ENCODE measurements at regions not wholly inside any gene's neighbourhood (a gene's known extent, or its start where the extent isn't known, plus 50 kb on each side); places are given as distances from the start of the nearest gene placed in this dataset.

DNA sequence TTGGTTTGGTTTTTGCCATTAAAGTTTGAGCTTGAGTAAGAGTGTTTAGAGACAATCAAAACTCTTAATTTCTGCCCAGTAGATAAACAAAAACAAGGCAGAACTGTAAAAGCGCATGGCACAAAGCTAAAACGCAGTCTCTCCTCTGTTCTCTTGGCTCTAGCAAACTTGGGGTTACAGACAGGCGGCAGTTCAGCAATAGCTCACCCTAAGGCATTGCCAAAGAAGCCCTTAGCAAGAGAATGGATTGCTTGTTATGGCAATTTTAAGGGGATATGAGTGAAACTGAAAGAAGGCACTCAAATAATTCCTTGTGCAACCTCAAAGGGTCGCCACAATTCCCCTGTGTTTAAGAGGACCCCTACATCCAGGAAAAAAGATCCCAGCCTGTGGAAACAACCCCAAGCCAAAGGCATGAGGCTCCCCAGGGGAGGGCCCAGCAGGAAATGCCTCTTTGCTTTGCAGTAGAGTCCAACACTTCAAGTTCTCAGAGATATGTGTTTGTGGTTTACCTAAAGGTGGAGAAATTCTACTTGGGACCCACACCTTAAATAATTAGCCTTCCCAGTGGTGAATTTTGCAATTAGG, 317.0 kb upstream of the MPDZ start:
- no peaks in the 10 kb centered on the region for H3K4me1 ChIP-seq
- TF ChIP-seq EP300 (IDR thresholded peaks at IDR 0.05) = no peak
- no peak for TF ChIP-seq POLR2A (IDR thresholded peaks at IDR 0.05)
- TF ChIP-seq, protein P1, sequence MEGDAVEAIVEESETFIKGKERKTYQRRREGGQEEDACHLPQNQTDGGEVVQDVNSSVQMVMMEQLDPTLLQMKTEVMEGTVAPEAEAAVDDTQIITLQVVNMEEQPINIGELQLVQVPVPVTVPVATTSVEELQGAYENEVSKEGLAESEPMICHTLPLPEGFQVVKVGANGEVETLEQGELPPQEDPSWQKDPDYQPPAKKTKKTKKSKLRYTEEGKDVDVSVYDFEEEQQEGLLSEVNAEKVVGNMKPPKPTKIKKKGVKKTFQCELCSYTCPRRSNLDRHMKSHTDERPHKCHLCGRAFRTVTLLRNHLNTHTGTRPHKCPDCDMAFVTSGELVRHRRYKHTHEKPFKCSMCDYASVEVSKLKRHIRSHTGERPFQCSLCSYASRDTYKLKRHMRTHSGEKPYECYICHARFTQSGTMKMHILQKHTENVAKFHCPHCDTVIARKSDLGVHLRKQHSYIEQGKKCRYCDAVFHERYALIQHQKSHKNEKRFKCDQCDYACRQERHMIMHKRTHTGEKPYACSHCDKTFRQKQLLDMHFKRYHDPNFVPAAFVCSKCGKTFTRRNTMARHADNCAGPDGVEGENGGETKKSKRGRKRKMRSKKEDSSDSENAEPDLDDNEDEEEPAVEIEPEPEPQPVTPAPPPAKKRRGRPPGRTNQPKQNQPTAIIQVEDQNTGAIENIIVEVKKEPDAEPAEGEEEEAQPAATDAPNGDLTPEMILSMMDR (IDR thresholded peaks at IDR 0.05) = no peak
- TF ChIP-seq POLR2AphosphoS5 (IDR thresholded peaks at IDR 0.05) = no peak
- H3K36me3 ChIP-seq = no peaks in the 10 kb centered on the region
- H3K4me3 ChIP-seq = no peak overlapping the region
- H3K27me3 ChIP-seq = no peaks in the 10 kb centered on the region
- 86% methylated on average over 4 of the region's 4 CpGs for WGBS
- no peaks in the 10 kb centered on the region for H3K9me3 ChIP-seq
- no peak for DNase-seq (ENCODE audit: low spot score in 2 of 2)
- no peak overlapping the region for H3K27ac ChIP-seq

DNA sequence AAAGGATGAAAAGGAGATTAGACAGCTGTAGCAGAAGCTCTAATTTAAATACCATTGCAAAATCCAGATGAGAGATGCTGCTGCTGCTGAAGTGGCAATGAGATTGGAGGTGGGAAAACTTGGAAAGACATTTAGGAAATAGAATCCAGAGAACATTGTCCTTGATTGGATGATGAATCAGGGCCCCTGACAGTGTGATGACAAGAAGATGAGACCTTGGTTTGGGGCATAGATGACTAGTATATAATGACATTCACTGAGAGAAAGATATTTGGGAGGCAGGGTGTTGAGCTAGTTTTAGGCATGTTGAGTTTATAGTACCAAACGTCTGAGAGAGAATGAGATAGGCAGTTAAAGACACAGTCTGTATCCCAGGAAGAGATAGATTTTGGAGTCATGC, 311.5 kb upstream of the MPDZ start:
- Histone ChIP-seq H3K27ac (no peak overlapping the region), H3K27me3 (no peaks in the 10 kb centered on the region), H3K4me3 (no peak overlapping the region), H3K4me1 (peaks cover 11% of the 10 kb centered on the region), H3K36me3 (no peaks in the 10 kb centered on the region), H3K9me3 (no peaks in the 10 kb centered on the region)
- 74% methylated on average over 1 of the region's 1 CpG for WGBS
- DNase-seq (ENCODE audit: low spot score in 2 of 2) = no peak
- no peak for TF ChIP-seq EP300 (IDR thresholded peaks at IDR 0.05)
- TF ChIP-seq POLR2AphosphoS5 (IDR thresholded peaks at IDR 0.05) = no peak
- no peak for TF ChIP-seq POLR2A (IDR thresholded peaks at IDR 0.05)
- TF ChIP-seq, protein P1 (IDR thresholded peaks at IDR 0.05) = no peak

DNA sequence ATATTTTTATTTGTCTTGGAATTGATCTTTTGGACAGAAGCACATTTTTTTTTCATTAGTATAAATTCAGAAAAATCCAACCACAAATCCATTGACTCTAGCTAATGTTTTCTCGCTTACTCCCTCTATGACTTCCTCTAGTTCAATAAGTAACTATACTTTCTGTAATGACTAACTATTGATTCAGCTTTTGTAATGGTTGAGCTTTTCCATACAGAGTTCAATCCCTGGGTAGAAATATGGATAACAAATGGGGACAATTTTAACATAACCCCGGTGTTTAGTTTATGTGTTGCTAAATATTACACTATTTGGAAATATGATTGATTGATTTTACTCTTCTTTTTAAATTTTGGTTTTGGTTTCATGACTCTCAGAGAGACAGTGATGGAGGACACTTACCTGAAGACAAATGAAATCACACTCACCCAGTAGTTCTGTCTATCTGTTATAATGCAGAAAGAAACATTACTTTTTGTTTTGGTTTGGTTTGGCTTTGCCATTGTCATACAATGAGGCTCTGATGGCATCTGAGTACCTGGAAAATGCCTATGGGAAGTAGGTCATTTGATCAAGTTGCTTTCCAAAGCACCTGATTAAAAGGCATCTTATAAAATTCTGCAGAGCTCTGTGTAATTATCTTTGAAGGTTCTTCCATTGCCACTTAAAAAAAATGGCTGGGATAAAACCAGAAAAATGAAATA, 309.7 kb upstream of the MPDZ start:
- peaks cover 11% of the 10 kb centered on the region for H3K4me1 ChIP-seq
- DNase-seq (ENCODE audit: low spot score in 2 of 2) = no peak
- H3K9me3 ChIP-seq = no peaks in the 10 kb centered on the region
- H3K27ac ChIP-seq = no peak overlapping the region
- H3K27me3 ChIP-seq = no peaks in the 10 kb centered on the region
- H3K4me3 ChIP-seq = no peak overlapping the region
- no peaks in the 10 kb centered on the region for H3K36me3 ChIP-seq
- TF ChIP-seq, protein P1 (IDR thresholded peaks at IDR 0.05) = no peak
- no peak for TF ChIP-seq EP300 (IDR thresholded peaks at IDR 0.05)
- no peak for TF ChIP-seq POLR2A (IDR thresholded peaks at IDR 0.05)
- TF ChIP-seq POLR2AphosphoS5 (IDR thresholded peaks at IDR 0.05) = no peak
- WGBS = 84% methylated on average over 2 of the region's 2 CpGs

DNA sequence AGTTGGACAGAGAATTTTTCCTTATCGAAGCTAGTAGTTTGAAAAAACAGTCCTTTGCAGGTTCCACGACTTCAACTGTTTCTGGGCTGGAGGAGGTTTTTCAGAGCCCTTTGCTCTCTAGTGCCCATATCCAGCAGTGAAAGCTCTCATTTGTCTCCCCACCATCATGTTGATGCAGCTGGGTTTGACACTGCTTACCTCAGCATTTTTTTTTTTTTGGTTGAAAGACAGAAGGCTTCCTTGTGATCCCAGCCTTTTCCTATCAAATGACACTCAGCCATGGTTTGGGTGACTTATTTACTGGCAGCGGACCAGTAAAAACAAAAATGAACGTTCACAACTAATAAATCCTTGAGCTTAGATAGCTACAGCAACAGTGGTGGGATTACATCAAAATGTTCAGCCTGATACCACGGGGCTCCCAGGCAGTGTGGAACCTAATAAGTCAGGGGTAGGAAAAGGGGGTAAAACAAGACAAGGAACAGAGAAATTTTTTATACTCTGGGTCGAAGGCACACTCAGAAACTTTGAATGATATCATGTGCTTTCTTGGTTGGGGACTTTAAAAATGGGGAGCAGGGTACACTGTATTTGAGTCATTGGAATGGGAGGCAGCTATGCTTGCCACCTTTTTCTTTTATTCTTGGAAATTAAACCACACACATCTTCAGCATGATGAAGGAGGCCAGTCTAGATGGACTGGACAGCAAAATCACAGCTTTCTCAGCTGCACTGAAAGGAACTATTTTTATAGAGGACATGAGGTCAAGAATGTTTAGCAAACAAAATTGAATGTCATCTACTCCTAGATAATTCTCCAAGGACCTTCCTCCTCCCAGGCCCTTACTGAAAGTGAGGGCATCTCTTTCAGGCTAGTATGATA, 308.9 kb upstream of the MPDZ start:
- Histone ChIP-seq H3K9me3 (no peaks in the 10 kb centered on the region), H3K4me3 (no peak overlapping the region), H3K27me3 (no peaks in the 10 kb centered on the region), H3K36me3 (no peaks in the 10 kb centered on the region), H3K4me1 (peaks cover 11% of the 10 kb centered on the region), H3K27ac (no peak overlapping the region)
- WGBS = 57% methylated on average over 6 of the region's 6 CpGs
- TF ChIP-seq, protein P1 (IDR thresholded peaks at IDR 0.05) = no peak
- TF ChIP-seq EP300 (IDR thresholded peaks at IDR 0.05) (no peak), POLR2AphosphoS5 (IDR thresholded peaks at IDR 0.05) (no peak), POLR2A (IDR thresholded peaks at IDR 0.05) (no peak)
- no peak for DNase-seq (ENCODE audit: low spot score in 2 of 2)

DNA sequence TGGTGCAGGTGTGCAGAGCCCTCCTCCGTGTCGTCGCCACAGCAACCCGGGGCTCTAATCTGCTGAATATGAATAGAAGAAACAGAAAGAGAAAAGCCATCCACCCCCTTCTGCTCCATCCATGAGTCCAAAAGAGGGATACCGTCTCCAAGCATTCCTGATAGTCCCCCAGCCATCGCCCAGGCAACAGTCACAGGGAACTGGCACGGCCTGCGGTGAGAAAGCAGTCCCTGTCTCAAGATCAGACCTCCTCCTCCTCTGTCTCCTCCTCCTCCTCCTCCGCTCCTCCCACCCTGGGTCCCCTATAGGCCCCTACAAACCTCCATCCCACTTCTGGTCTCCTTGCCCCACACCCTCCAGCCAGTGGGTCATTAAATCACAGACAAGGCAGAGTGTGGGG, 308.1 kb upstream of the MPDZ start:
- H3K9me3 ChIP-seq = no peaks in the 10 kb centered on the region
- no peak for TF ChIP-seq POLR2A (IDR thresholded peaks at IDR 0.05)
- no peak for TF ChIP-seq POLR2AphosphoS5 (IDR thresholded peaks at IDR 0.05)
- TF ChIP-seq, protein P1 (IDR thresholded peaks at IDR 0.05) = no peak
- TF ChIP-seq EP300 (IDR thresholded peaks at IDR 0.05) = no peak
- no peak overlapping the region for H3K27ac ChIP-seq
- peaks cover 11% of the 10 kb centered on the region for H3K4me1 ChIP-seq
- H3K36me3 ChIP-seq = no peaks in the 10 kb centered on the region
- no peak overlapping the region for H3K4me3 ChIP-seq
- WGBS = 91% methylated on average over 9 of the region's 9 CpGs
- H3K27me3 ChIP-seq = no peaks in the 10 kb centered on the region
- no peak for DNase-seq (ENCODE audit: low spot score in 2 of 2)

Measured in suprapubic skin (tissue), 4 donors.